Fibroblast of lung (primary cell): ENCODE measurements at regions not wholly inside any gene's neighbourhood (a gene's known extent, or its start where the extent isn't known, plus 50 kb on each side); places are given as distances from the start of the nearest gene placed in this dataset.

ENCODE experiments used
- CTCF ChIP-seq, 2 donors: IDR thresholded peaks in 1 of 2; conservative IDR thresholded peaks in 1 of 2; 1 replicate in 1 of 2; 2 replicates in 1 of 2; pipeline ENCODE4 v1.5.1; 2011 to 2012; ENCODE audit warnings: low read length in 2 of 2, control low read depth in 1 of 2, inconsistent platforms in 1 of 2, low read depth in 1 of 2, mild to moderate bottlenecking in 1 of 2
- EZH2 ChIP-seq: IDR thresholded peaks from 2 replicates; pipeline ENCODE4 v1.5.1; 2012; ENCODE audit warnings: low read length, control low read depth, mild to moderate bottlenecking; ENCODE audit errors: missing control alignments

GRCh38 chr10:94088926-94089381 lies 95.2 kb downstream of the PLCE1 start:
- TF ChIP-seq CTCF (conservative IDR thresholded peaks at IDR 0.05 in 1 of 2, IDR thresholded peaks at IDR 0.05 in 1 of 2; ENCODE audit: low read depth in 1 of 2, low read length in 2 of 2) (no peak), EZH2 (no peak)
